Loucy (cell line): ENCODE measurements at regions not wholly inside any gene's neighbourhood (a gene's known extent, or its start where the extent isn't known, plus 50 kb on each side); places are given as distances from the start of the nearest gene placed in this dataset.

Experiments
- H2AFZ ChIP-seq: fragments of 200-600 bp; sonication (generic); 2 replicates; pipeline ENCODE4 v1.6.0; 2016; ENCODE audit warnings: antibody characterized with exemption, mild to moderate bottlenecking, low read length, moderate library complexity
- H3F3A ChIP-seq: fragments of 200-600 bp; 2 replicates; pipeline ENCODE4 v1.6.0; 2016; ENCODE audit warnings: antibody characterized with exemption, low read depth, mild to moderate bottlenecking
- H3K27me3 ChIP-seq: fragments of 200-600 bp; sonication (generic); 2 replicates; pipeline ENCODE4 v1.6.1; 2014; ENCODE audit warnings: low read length, mild to moderate bottlenecking; ENCODE audit not compliant: insufficient read depth, poor library complexity, severe bottlenecking
- H3K36me3 ChIP-seq: fragments of 200-600 bp; sonication (generic); 2 replicates; pipeline ENCODE4 v1.6.1; 2016; ENCODE audit warnings: low read length; ENCODE audit not compliant: insufficient read depth
- H3K4me1 ChIP-seq: fragments of 200-600 bp; sonication (generic); 2 replicates; pipeline ENCODE4 v1.5.1; 2014; ENCODE audit warnings: low read length, mild to moderate bottlenecking; ENCODE audit not compliant: insufficient read depth, poor library complexity, severe bottlenecking
- H3K4me2 ChIP-seq: fragments of 200-600 bp; sonication (generic); 2 replicates; pipeline ENCODE4 v1.6.0; 2014; ENCODE audit warnings: antibody characterized with exemption, low read length, low read depth, mild to moderate bottlenecking; ENCODE audit not compliant: poor library complexity, severe bottlenecking
- H3K4me3 ChIP-seq: fragments of 200-600 bp; sonication (generic); 2 replicates; pipeline ENCODE4 v1.5.1; 2014; ENCODE audit warnings: low read length, mild to moderate bottlenecking, mixed read lengths; ENCODE audit not compliant: poor library complexity, severe bottlenecking
- H3K79me2 ChIP-seq: fragments of 200-600 bp; sonication (generic); 2 replicates; pipeline ENCODE4 v1.6.1; 2014; ENCODE audit warnings: low read length; ENCODE audit not compliant: insufficient read depth
- H3K9ac ChIP-seq: fragments of 200-600 bp; sonication (generic); 2 replicates; pipeline ENCODE4 v1.6.0; 2014; ENCODE audit warnings: mild to moderate bottlenecking, low read depth, low read length, moderate library complexity; ENCODE audit not compliant: poor library complexity, severe bottlenecking
- H3K9me2 ChIP-seq: fragments of 200-600 bp; sonication (generic); replicated peaks from 2 replicates; pipeline ENCODE4 v1.6.1; 2016; ENCODE audit warnings: low read depth, low read length, mixed read lengths
- H3K9me3 ChIP-seq: fragments of 200-600 bp; sonication (generic); 2 replicates; pipeline ENCODE4 v1.6.1; 2014; ENCODE audit warnings: mild to moderate bottlenecking, antibody characterized with exemption, low read length, low read depth; ENCODE audit not compliant: insufficient read depth
- H4K20me1 ChIP-seq: fragments of 200-600 bp; sonication (generic); 2 replicates; pipeline ENCODE4 v1.6.0; 2014; ENCODE audit warnings: antibody characterized with exemption, low read length, mild to moderate bottlenecking; ENCODE audit not compliant: insufficient read depth, poor library complexity, severe bottlenecking
- EZH2phosphoT487 ChIP-seq: fragments of 200-600 bp; IDR thresholded peaks from 2 replicates; pipeline ENCODE4 v1.6.1; 2018; ENCODE audit warnings: antibody characterized with exemption, mild to moderate bottlenecking, moderate library complexity, borderline replicate concordance
- TF ChIP-seq, protein P1 (sequence below): fragments of 200-600 bp; sonication (generic); conservative IDR thresholded peaks from 2 replicates; pipeline ENCODE4 v1.5.1; 2014; ENCODE audit warnings: mild to moderate bottlenecking, antibody characterized with exemption, low read length

DNA sequence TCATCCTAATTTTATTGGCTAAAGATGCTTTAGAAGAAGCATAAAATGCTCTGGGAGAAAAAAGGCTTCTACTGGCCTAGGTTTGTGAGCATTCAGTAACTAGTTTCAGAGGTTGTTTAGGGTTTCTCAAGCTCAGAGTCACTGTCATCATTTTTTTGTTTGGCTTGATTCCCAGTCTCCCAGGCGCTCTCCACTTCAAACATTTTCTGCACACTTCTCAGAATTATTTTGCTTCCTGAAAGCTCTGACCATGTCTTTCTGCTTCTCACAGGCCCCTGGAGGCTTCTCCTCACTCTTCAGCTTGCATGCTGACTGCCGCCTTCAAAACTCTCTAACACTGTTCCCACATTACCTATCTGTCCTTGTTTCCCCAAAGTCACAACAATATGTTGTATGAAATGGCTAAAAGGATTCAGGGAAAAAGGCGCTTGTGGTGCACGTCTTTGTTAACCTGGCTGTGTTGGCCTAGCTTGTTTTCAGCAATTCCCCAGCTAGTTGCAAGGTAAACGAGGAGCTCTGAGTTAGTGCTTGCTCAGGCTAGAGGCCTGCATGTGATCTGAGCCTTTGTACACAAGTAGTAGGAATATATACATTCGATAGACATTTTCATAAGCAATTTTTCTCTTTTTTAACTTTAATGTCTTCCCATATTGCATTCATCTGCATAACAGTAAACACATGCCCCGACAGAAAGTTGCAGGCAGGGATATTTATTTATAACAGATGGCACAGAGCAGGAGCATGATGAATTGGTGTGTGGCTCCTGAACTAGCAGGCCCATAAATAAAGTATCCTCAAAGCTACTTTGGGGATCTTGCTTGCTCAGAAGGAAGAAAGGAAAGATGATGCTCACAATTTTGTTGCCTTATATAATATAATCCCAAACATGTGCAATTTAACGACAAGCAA, 129.2 kb upstream of the DPH6 start:
- no peak overlapping the region for H3K4me2 ChIP-seq
- H3K9me2 ChIP-seq, result no peaks in the 10 kb centered on the region
- no peaks in the 10 kb centered on the region for H3F3A ChIP-seq
- H3K4me1 ChIP-seq, result no peaks in the 10 kb centered on the region
- no peak overlapping the region for H3K9ac ChIP-seq
- no peak overlapping the region for H3K4me3 ChIP-seq
- TF ChIP-seq, protein P1, sequence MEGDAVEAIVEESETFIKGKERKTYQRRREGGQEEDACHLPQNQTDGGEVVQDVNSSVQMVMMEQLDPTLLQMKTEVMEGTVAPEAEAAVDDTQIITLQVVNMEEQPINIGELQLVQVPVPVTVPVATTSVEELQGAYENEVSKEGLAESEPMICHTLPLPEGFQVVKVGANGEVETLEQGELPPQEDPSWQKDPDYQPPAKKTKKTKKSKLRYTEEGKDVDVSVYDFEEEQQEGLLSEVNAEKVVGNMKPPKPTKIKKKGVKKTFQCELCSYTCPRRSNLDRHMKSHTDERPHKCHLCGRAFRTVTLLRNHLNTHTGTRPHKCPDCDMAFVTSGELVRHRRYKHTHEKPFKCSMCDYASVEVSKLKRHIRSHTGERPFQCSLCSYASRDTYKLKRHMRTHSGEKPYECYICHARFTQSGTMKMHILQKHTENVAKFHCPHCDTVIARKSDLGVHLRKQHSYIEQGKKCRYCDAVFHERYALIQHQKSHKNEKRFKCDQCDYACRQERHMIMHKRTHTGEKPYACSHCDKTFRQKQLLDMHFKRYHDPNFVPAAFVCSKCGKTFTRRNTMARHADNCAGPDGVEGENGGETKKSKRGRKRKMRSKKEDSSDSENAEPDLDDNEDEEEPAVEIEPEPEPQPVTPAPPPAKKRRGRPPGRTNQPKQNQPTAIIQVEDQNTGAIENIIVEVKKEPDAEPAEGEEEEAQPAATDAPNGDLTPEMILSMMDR, result no peak
- TF ChIP-seq EZH2phosphoT487, result no peak
- H3K9me3 ChIP-seq, result no peaks in the 10 kb centered on the region
- no peaks in the 10 kb centered on the region for H3K79me2 ChIP-seq
- H2AFZ ChIP-seq, result no peak overlapping the region
- H4K20me1 ChIP-seq, result no peaks in the 10 kb centered on the region
- no peaks in the 10 kb centered on the region for H3K36me3 ChIP-seq
- no peaks in the 10 kb centered on the region for H3K27me3 ChIP-seq

DNA sequence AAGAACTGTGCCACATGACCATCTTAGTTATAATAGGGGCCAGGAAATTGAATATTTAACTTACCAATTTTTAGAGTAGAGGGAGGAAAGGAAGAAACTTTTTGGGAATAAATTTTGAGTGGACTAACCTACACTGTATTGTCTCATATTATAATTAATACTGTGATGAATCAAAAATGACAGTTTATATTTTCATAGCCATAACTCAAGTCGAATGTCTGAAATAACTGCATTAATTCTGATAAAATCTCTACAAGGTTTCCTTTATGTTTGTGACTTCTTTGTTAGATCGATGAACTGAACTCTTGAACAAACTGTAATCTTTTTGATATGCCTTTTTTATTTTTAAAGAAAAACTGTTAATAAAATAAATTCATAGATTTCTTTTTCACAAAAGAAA, 132.8 kb upstream of the DPH6 start:
- Histone ChIP-seq H3K9ac (no peak overlapping the region), H3K4me3 (no peak overlapping the region), H4K20me1 (no peaks in the 10 kb centered on the region), H3K27me3 (no peaks in the 10 kb centered on the region), H3K9me2 (no peaks in the 10 kb centered on the region), H3K36me3 (no peaks in the 10 kb centered on the region), H3K79me2 (no peaks in the 10 kb centered on the region), H2AFZ (no peak overlapping the region), H3K4me2 (no peak overlapping the region), H3K9me3 (no peaks in the 10 kb centered on the region), H3K4me1 (no peaks in the 10 kb centered on the region), H3F3A (no peaks in the 10 kb centered on the region)
- TF ChIP-seq, protein P1, result no peak
- no peak for TF ChIP-seq EZH2phosphoT487

DNA sequence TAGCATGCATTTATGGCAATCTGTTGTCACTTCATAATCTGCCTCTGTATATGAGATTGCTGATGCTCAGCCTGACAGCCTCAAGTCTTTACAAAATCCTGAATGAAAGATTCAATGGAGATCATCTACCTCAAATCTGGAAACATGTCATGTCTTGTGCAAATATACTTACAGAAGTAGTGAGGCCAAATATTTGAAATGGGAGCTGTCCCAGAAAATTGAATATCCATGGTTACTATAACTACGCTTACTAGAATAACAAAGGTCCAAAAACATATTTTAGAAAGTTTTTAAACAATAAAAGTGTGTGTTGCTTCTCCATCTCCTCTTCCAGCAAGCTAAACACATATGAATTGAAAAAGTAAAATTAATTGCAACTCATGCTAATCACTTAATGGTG, 133.2 kb upstream of the DPH6 start:
- Histone ChIP-seq H3K79me2 (no peaks in the 10 kb centered on the region), H3K4me3 (no peak overlapping the region), H3K9ac (no peak overlapping the region), H3K4me2 (no peak overlapping the region), H4K20me1 (no peaks in the 10 kb centered on the region), H3K27me3 (no peaks in the 10 kb centered on the region), H2AFZ (no peak overlapping the region), H3K9me2 (no peaks in the 10 kb centered on the region), H3F3A (no peaks in the 10 kb centered on the region), H3K36me3 (no peaks in the 10 kb centered on the region), H3K4me1 (no peaks in the 10 kb centered on the region), H3K9me3 (no peaks in the 10 kb centered on the region)
- TF ChIP-seq, protein P1, result no peak
- no peak for TF ChIP-seq EZH2phosphoT487
